MM.1S (cell line): ENCODE measurements at regions not wholly inside any gene's neighbourhood (a gene's known extent, or its start where the extent isn't known, plus 50 kb on each side); places are given as distances from the start of the nearest gene placed in this dataset.

Experiments used
- DNase-seq: peaks from one replicate; pipeline ENCODE4 v3.0.0-alpha.2; 2015
- H2AFZ ChIP-seq: fragments of 300-600 bp; sonication (generic); 2 replicates; pipeline ENCODE4 v1.6.0; 2016; ENCODE audit warnings: antibody characterized with exemption, low read length
- H3F3A ChIP-seq: fragments of 300-600 bp; sonication (generic); 2 replicates; pipeline ENCODE4 v1.6.1; 2016; ENCODE audit warnings: mild to moderate bottlenecking, antibody characterized with exemption, low read length, moderate library complexity, mixed read lengths; ENCODE audit not compliant: insufficient read depth
- H3K27ac ChIP-seq: fragments of 300-600 bp; sonication (generic); 2 replicates; pipeline ENCODE4 v1.5.1; 2016; ENCODE audit warnings: mild to moderate bottlenecking, low read length
- H3K27me3 ChIP-seq: fragments of 300-600 bp; sonication (generic); replicated peaks from 2 replicates; pipeline ENCODE4 v1.6.0; 2016; ENCODE audit warnings: low read length; ENCODE audit not compliant: insufficient read depth
- H3K36me3 ChIP-seq: fragments of 300-600 bp; sonication (generic); replicated peaks from 2 replicates; pipeline ENCODE4 v1.6.1; 2016; ENCODE audit warnings: mild to moderate bottlenecking, low read length, mixed read lengths; ENCODE audit not compliant: insufficient read depth
- H3K4me1 ChIP-seq: fragments of 300-600 bp; sonication (generic); 2 replicates; pipeline ENCODE4 v1.6.1; 2016; ENCODE audit warnings: low read length, mixed read lengths
- H3K4me2 ChIP-seq: fragments of 300-600 bp; sonication (generic); 2 replicates; pipeline ENCODE4 v1.6.0; 2016; ENCODE audit warnings: low read depth, low read length
- H3K4me3 ChIP-seq: fragments of 300-600 bp; sonication (generic); 2 replicates; pipeline ENCODE4 v1.5.1; 2016; ENCODE audit warnings: low read length, mixed read lengths
- H3K79me2 ChIP-seq: fragments of 300-600 bp; sonication (generic); 2 replicates; pipeline ENCODE4 v1.6.1; 2016; ENCODE audit warnings: mixed run types, low read length, mixed read lengths
- H3K9ac ChIP-seq: fragments of 300-600 bp; sonication (generic); 2 replicates; pipeline ENCODE4 v1.6.1; 2016; ENCODE audit warnings: low read length, mixed read lengths
- H3K9me2 ChIP-seq: fragments of 300-600 bp; sonication (generic); replicated peaks from 2 replicates; pipeline ENCODE4 v1.6.1; 2016; ENCODE audit warnings: mild to moderate bottlenecking, low read length, mixed read lengths; ENCODE audit not compliant: insufficient read depth
- H3K9me3 ChIP-seq: fragments of 300-600 bp; sonication (generic); replicated peaks from 2 replicates; pipeline ENCODE4 v1.6.1; 2016; ENCODE audit warnings: mild to moderate bottlenecking, low read length, mixed read lengths; ENCODE audit not compliant: insufficient read depth
- H4K20me1 ChIP-seq: fragments of 300-600 bp; sonication (generic); 2 replicates; pipeline ENCODE4 v1.6.1; 2016; ENCODE audit warnings: mild to moderate bottlenecking, low read length, moderate library complexity, mixed read lengths; ENCODE audit not compliant: insufficient read depth
- EZH2 ChIP-seq: fragments of 300-600 bp; sonication (generic); optimal IDR thresholded peaks from 2 replicates; pipeline ENCODE3; 2017; ENCODE audit warnings: low read depth, mild to moderate bottlenecking, antibody characterized with exemption, low read length, mixed read lengths
- EZH2phosphoT487 ChIP-seq: fragments of 300-600 bp; sonication (generic); IDR thresholded peaks from 2 replicates; pipeline ENCODE4 v1.6.1; 2018; ENCODE audit warnings: antibody characterized with exemption, low read length
- TF ChIP-seq, protein P1 (sequence below): fragments of 300-600 bp; sonication (generic); IDR thresholded peaks from 2 replicates; pipeline ENCODE4 v1.5.1; 2016; ENCODE audit warnings: antibody characterized with exemption, low read length, mixed read lengths

DNA sequence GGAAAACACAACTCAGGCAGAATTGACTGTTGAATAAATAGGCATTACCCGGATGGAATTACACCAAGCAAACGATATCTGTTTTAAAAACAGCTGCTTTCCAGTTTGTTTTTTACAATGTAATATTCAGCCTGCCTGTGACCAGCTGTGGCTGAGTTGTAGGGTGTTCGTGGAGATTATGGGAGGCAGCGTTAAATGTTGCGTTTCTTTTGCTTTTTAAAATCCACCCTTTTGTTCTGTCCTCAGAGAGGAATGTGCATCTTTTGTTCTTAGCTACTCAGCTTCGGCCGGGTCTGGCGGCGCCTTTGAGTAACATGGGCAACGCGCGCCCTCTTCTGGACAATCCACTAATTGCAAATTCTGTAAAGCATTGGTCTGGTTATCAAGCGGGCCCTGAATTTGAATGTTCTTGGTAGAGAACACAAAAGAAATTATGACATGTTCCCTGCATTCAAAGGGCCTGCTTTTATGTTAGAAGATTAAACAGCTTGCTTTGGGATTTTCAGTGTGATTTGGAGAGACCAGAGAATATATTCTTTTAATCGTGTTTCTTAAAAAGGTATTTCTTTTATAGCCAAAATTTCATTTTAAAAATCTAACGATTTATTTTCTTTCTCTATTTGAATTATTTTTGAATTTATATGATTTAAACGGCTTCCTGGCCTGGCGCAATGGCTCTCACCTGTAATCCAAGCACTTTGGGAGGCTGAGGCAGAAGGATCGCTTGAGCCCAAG is 76.3 kb upstream of the TRIM2 start:
- no peaks in the 10 kb centered on the region for H3K27me3 ChIP-seq
- DNase-seq: peak; percentile 85
- no peak overlapping the region for H3K27ac ChIP-seq
- peak overlapping the region; percentile 12; the same call in 1 of the 2 replicates for H3K4me2 ChIP-seq
- H2AFZ ChIP-seq: peak overlapping the region; percentile 26; the same call in 1 of the 2 replicates
- H3K4me3 ChIP-seq: no peak overlapping the region
- no peaks in the 10 kb centered on the region for H3K9me3 ChIP-seq
- H4K20me1 ChIP-seq: no peaks in the 10 kb centered on the region
- H3K79me2 ChIP-seq: no peaks in the 10 kb centered on the region
- TF ChIP-seq EZH2phosphoT487: no peak
- TF ChIP-seq, protein P1, sequence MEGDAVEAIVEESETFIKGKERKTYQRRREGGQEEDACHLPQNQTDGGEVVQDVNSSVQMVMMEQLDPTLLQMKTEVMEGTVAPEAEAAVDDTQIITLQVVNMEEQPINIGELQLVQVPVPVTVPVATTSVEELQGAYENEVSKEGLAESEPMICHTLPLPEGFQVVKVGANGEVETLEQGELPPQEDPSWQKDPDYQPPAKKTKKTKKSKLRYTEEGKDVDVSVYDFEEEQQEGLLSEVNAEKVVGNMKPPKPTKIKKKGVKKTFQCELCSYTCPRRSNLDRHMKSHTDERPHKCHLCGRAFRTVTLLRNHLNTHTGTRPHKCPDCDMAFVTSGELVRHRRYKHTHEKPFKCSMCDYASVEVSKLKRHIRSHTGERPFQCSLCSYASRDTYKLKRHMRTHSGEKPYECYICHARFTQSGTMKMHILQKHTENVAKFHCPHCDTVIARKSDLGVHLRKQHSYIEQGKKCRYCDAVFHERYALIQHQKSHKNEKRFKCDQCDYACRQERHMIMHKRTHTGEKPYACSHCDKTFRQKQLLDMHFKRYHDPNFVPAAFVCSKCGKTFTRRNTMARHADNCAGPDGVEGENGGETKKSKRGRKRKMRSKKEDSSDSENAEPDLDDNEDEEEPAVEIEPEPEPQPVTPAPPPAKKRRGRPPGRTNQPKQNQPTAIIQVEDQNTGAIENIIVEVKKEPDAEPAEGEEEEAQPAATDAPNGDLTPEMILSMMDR: peak; percentile 80
- no peaks in the 10 kb centered on the region for H3K9me2 ChIP-seq
- H3F3A ChIP-seq: no peaks in the 10 kb centered on the region
- H3K9ac ChIP-seq: no peak overlapping the region
- H3K4me1 ChIP-seq: 0 out of 2 replicates have a peak, but pooled peaks cover 4% of the 10 kb centered on the region
- no peaks in the 10 kb centered on the region for H3K36me3 ChIP-seq

DNA sequence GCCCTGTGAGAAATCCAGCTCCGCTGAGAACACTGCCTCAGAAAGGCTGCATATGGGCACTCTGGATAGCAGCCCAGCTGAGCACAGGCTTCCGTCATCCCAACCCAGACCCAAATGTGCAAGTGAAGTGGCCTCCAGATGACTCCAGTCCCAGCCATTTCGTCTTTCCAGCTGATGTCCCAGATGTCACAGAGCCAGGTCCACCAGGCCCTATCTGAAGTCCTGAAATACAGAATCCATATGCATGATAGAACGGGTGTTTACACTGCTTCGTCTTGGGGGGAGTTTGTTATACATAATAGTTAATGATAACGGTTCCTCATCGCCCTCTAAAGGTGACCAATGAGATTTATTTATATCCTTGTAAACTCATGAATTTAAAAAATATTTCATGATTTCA is 72.6 kb upstream of the TRIM2 start:
- Histone ChIP-seq H3K4me2 (no peak overlapping the region), H3F3A (peaks cover 5% of the 10 kb centered on the region; the same call in 1 of the 2 replicates), H2AFZ (no peak overlapping the region), H3K4me1 (peaks cover 16% of the 10 kb centered on the region), H3K36me3 (no peaks in the 10 kb centered on the region), H3K4me3 (no peak overlapping the region), H3K79me2 (no peaks in the 10 kb centered on the region), H3K27me3 (no peaks in the 10 kb centered on the region), H3K9ac (no peak overlapping the region), H3K27ac (no peak overlapping the region), H4K20me1 (no peaks in the 10 kb centered on the region), H3K9me3 (no peaks in the 10 kb centered on the region), H3K9me2 (no peaks in the 10 kb centered on the region)
- DNase-seq: no peak
- TF ChIP-seq, protein P1: peak; percentile 18
- no peak for TF ChIP-seq EZH2phosphoT487

DNA sequence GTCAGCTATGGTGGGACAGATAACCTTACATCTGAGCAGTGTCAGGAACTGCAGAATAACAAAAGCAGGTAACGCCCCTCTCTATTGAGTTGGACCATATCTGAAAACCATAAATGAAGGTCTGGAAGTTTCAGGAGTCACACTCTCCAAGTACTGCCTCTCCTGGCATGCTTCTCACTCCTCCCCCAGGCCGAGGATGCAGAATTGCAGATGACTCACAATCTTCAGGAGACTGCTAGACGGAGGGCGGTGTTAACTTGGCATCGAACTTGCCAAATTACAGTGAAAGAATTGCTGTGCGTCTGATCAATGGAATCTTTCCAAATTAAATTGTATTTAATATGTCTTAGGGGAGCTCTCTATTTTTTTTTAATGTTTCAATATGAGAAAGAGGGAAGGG is 67.1 kb upstream of the TRIM2 start:
- Histone ChIP-seq H3K4me2 (no peak overlapping the region), H4K20me1 (no peaks in the 10 kb centered on the region), H3K4me1 (peaks cover 13% of the 10 kb centered on the region), H3K9me3 (no peaks in the 10 kb centered on the region), H3K27me3 (no peaks in the 10 kb centered on the region), H3K9ac (no peak overlapping the region), H3F3A (peaks cover 5% of the 10 kb centered on the region; the same call in 1 of the 2 replicates), H2AFZ (no peak overlapping the region), H3K4me3 (no peak overlapping the region), H3K79me2 (no peaks in the 10 kb centered on the region), H3K9me2 (no peaks in the 10 kb centered on the region), H3K27ac (no peak overlapping the region), H3K36me3 (no peaks in the 10 kb centered on the region)
- TF ChIP-seq EZH2 (no peak), EZH2phosphoT487 (no peak)
- TF ChIP-seq, protein P1: no peak
- no peak for DNase-seq
